Skin of body (tissue), 1 donor: ENCODE measurements at regions not wholly inside any gene's neighbourhood (a gene's known extent, or its start where the extent isn't known, plus 50 kb on each side); places are given as distances from the start of the nearest gene placed in this dataset.

Source experiments
- DNase-seq: peaks from one replicate; lab custom pipeline; 2025; lab: John Stamatoyannopoulos, UW

GRCh38 chr12:5227708-5228373, 184.2 kb downstream of the KCNA5 start:
- no peak for DNase-seq

DNA sequence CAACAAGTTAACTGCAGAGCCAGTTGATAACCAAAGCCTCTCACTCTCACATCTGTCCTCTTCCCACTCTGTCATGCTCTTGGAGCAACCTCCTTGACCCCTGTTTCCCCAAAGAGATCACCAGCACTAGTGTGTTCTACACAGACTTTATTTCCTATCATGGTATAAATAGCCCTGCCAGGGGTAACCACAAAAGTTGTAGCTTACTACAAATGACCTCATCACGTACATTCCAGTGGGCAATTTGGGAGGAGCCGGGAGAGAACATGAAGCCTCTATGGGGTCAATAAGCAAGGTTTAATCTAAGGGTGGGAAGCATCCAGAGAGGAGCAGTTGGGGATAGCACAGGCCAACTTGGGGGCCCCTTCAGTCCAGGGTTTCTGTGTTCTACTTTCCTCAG, 186.5 kb downstream of the KCNA5 start:
- no peak for DNase-seq

- DNase-seq = no peak
Measured at GRCh38 chr12:5230861-5231260, 187.2 kb downstream of the KCNA5 start.

- no peak for DNase-seq
Measured at GRCh38 chr12:5232291-5232690, 188.6 kb downstream of the KCNA5 start.

GRCh38 chr12:5232826-5233500, 189.3 kb downstream of the KCNA5 start:
- no peak for DNase-seq

DNA sequence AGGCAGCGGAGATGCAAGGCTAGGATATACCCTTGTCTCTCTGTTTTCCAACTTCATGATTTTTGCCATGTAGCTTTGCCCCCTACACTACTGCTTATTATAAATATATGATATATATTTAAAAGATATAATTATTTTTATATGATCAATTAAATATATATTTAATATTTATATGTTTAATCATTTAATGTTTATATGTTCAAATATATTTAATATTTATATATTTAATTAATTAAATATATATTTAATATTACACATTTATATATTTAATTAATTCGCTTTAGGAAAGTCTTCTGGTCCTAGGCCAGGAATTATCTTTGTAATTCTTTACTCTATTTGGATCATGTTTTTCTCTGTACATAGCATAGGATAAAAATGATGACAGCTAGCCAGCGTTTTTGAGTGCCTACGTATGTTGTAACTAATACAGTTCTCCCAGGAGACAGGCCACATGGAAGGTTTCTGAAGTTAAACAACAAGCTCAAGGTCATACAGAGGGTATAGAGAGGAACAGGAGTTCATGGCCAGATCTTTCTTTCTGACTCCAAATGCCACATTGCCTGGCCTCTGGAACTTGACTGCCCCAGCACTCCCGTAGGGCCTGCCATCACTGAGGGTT, 192.5 kb downstream of the KCNA5 start:
- peak; percentile 35 for DNase-seq

DNA sequence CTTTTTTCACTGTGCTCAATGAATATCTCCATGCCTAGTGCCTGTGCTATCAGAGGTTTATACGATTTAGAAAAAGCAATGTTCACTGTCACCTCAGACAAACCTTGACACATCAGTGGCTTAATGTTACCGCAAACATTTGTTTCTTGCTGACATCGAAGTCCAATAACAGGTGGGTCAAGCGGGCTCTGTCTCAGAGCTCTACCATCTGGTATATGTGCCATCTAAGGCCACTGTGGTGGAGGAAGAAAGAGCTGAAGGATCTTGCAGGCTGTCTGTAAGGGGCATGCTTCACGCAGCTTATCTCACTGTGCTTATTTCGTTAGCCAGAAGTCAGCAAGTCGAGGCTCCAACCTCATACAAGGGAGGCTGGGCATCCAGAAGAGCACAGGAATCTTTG, 189.5 kb upstream of the NTF3 start:
- DNase-seq = no peak

GRCh38 chr12:5243014-5243413, 188.9 kb upstream of the NTF3 start:
- no peak for DNase-seq

DNA sequence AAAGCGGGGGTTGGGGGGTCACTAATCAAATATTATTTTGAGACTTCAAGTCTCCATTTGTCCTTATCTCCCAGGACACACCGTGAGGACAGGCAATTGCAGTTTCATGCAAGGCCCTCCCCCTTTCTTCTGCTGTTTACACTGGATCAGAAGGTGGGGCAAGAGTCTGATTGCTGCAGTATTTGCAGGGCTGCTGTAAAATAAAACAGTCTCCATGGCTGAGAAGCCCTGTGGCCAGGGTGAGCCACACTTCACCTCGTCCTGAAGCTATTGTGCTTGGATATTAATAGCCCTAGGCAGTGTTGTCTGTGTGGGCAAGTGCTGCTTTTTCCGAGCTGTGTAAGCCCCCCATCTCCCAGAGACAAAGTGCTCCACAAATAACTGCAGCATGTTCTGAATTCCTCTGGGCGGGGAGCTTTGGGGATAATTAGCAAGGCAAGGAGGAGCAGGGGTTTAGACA, 187.4 kb upstream of the NTF3 start:
- no peak for DNase-seq

DNA sequence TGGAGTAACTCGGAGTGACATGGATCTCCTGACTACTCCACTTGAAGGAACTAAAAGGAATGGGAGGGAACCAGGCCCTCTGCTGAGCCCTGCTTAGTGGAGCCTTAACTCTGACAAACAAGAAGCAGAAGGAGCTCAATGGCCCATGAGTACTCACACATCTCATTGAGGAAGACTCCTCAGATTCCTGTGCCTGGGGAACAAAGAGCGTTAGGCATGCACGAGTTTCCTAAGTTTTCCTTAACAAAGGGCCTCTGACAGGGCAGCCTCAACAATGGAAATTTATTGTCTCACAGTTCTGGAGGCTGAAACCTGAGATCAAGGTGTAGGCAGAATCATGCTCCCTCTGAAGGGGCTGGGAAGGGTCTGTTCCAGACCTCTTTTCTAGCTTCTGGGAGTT, 185.7 kb upstream of the NTF3 start:
- DNase-seq = no peak

GRCh38 chr12:5247144-5247543, 184.8 kb upstream of the NTF3 start:
- no peak for DNase-seq

GRCh38 chr12:5248230-5248629, 183.7 kb upstream of the NTF3 start:
- DNase-seq = no peak

DNA sequence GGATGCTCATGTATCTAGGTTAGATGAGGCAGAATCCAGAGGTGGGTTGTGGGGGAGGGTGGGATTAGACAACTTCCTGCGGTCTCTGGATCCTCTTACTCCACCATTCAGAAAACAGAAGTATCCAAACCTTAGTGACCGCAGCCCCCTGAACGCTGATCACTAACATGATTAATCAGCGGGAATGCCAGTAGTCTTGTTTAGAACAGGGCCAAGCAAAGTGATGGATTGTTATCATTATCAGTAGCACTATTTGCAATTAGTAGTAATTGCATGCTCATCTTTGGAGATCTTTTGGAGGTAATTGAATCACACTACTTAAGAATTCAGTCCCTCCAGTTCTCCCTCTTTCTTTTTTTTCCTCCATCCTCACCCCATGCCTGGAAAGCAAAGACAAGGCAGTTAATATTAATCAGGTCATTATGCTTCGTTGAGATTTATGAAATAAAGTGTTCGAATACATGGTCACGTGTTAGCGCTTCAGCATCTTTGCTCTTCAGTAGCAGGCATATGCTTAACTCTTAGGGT, 182.8 kb upstream of the NTF3 start:
- DNase-seq = no peak

GRCh38 chr12:5251092-5251491, 180.8 kb upstream of the NTF3 start:
- no peak for DNase-seq

DNA sequence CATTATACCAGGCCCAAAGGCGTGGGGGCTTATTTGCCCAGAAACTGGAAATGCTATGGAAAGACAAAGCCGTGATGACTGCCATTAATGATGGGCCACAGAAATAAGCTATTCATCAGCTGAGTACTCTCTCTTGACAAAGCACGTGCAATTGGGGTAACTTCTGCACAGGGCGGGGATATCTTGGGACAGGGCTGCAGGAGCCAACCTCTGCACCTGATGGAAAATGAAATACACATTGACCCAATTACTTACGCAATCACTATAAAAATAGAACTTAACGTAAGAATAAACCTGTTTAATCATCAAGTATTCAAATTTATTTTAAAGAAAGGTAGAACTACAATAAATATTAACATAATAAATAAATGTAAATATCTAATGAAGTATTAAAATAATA, 180.1 kb upstream of the NTF3 start:
- no peak for DNase-seq

GRCh38 chr12:5254703-5255102, 177.2 kb upstream of the NTF3 start:
- no peak for DNase-seq

DNA sequence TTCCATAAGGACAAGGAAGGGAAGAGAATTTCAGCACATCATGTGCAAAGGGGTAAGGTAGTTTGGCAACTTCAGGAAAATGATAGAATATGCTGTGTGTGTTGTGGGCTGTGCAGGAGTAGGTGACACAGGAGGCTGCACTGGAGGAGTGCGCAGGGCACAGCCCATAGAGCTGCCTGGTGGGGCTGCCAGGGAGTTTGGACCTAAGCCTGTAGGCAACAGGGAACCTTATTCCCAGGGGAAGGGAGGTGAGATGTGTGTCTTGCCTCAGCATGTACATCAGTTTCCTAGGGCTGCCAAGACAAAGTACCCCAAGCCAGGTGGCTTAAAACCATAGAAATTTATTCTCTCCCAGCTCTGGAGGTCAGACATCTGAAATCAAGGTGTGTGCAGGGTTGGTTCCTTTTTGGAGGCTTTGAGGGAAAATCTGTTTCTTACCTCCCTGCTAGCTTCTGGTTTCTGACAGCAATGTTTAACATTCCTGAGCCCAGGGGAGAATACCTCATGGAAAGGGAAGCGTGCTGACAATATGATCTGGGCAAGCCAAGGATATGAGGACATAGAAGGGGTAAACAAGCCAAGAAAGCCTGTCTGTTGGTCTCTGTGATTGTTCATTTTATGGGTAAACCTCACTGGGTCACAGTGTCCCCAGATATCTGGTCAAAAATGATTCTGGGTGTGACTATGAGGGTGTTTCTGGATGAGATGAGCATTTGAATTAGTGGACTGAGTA, 174.0 kb upstream of the NTF3 start:
- DNase-seq = peak; percentile 54

GRCh38 chr12:5258498-5258897, 173.4 kb upstream of the NTF3 start:
- peak; percentile 54 for DNase-seq

DNA sequence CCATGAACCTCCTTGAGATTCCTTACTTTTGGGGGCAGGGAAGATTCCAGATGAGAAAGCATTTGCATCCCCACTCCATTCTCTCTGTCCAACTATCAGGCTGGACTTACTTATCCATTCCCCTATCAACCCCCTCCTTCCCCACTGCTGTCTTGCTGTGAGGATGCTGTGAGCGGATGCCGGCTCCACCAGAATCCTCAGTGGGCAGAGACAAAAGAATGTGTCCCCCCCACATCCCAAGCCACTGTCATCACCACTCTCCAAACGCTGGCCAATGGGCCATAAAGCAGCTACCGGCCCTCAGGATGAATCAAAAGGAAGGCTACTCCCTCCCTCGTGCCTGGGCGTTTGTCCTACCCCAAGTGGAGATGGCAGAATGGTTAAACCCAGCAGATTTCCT, 173.0 kb upstream of the NTF3 start:
- DNase-seq = no peak

GRCh38 chr12:5259523-5259922, 172.4 kb upstream of the NTF3 start:
- DNase-seq = no peak

DNA sequence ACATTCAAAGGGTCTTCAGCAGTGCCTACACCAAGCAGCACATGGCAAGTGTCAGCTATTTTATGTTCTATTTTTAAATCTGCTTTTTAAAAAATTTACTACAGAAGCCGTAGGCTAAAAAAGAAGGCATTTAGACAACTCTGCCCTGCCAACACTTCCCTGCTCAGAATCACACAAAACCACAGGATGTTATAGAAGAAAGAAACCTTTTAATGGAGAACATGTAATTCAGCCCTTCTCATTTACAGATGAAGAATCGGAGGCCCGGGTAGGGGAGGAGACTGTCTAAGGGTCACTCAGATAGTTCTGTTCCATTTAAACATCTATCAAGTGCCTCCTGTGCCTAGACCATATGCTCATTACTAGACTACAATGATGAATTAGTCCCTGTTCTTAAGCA, 171.8 kb upstream of the NTF3 start:
- no peak for DNase-seq

GRCh38 chr12:5260591-5261086, 171.3 kb upstream of the NTF3 start:
- no peak for DNase-seq
